HG02943 (cell line): ENCODE measurements at regions not wholly inside any gene's neighbourhood (a gene's known extent, or its start where the extent isn't known, plus 50 kb on each side); places are given as distances from the start of the nearest gene placed in this dataset.

Source experiments
- ATAC-seq: cut with Tn5 transposase; IDR thresholded peaks from one replicate; pipeline ENCODE4 v1.9.1; 2021; ENCODE audit warnings: mild to moderate bottlenecking, low read depth, moderate library complexity; ENCODE audit not compliant: unreplicated experiment

- no peak for ATAC-seq
Observed at GRCh38 chr12:23049180-23049579, 424.2 kb downstream of the ETNK1 start.

GRCh38 chr12:23055004-23055403 is 430.0 kb downstream of the ETNK1 start:
- no peak for ATAC-seq

GRCh38 chr12:23057571-23057970 is 432.6 kb downstream of the ETNK1 start:
- ATAC-seq, result no peak

GRCh38 chr12:23060161-23060560 is 435.2 kb downstream of the ETNK1 start:
- ATAC-seq, result no peak

- ATAC-seq, result no peak
Observed at GRCh38 chr12:23063206-23063605, 438.2 kb downstream of the ETNK1 start.

- no peak for ATAC-seq
Observed at GRCh38 chr12:23066095-23066494, 441.1 kb downstream of the ETNK1 start.

GRCh38 chr12:23083267-23083666 is 458.3 kb downstream of the ETNK1 start:
- no peak for ATAC-seq

GRCh38 chr12:23084236-23084995 is 459.4 kb downstream of the ETNK1 start:
- ATAC-seq, result no peak

- ATAC-seq, result no peak
Observed at GRCh38 chr12:23088594-23088993, 463.6 kb downstream of the ETNK1 start.

GRCh38 chr12:23093488-23093887 is 468.5 kb downstream of the ETNK1 start:
- no peak for ATAC-seq

GRCh38 chr12:23096321-23096720 is 471.4 kb downstream of the ETNK1 start:
- no peak for ATAC-seq

GRCh38 chr12:23098110-23098509 is 473.1 kb downstream of the ETNK1 start:
- no peak for ATAC-seq

- ATAC-seq, result no peak
Observed at GRCh38 chr12:23098517-23098916, 473.5 kb downstream of the ETNK1 start.

GRCh38 chr12:23099104-23099503 is 474.1 kb downstream of the ETNK1 start:
- ATAC-seq, result no peak

GRCh38 chr12:23099604-23100003 is 474.6 kb downstream of the ETNK1 start:
- no peak for ATAC-seq

- ATAC-seq, result no peak
Observed at GRCh38 chr12:23108957-23109356, 484.0 kb downstream of the ETNK1 start.

- no peak for ATAC-seq
Observed at GRCh38 chr12:23113781-23114180, 488.8 kb downstream of the ETNK1 start.

- no peak for ATAC-seq
Observed at GRCh38 chr12:23115984-23116383, 491.0 kb downstream of the ETNK1 start.

- ATAC-seq, result no peak
Observed at GRCh38 chr12:23126794-23127193, 501.8 kb downstream of the ETNK1 start.

- no peak for ATAC-seq
Observed at GRCh38 chr12:23127701-23128100, 502.7 kb downstream of the ETNK1 start.

- no peak for ATAC-seq
Observed at GRCh38 chr12:23128462-23128861, 503.5 kb downstream of the ETNK1 start.

GRCh38 chr12:23132357-23132756 is 507.4 kb downstream of the ETNK1 start:
- ATAC-seq, result no peak

GRCh38 chr12:23133471-23133870 is 508.5 kb downstream of the ETNK1 start:
- ATAC-seq, result no peak
